IPS-18c (cell line): ENCODE measurements at regions not wholly inside any gene's neighbourhood (a gene's known extent, or its start where the extent isn't known, plus 50 kb on each side); places are given as distances from the start of the nearest gene placed in this dataset.
"Not testable (repeated sequence)": the region's sequence is repeated elsewhere in the genome, so short reads cannot be mapped to it uniquely, and the experiment has no call there.

Experiments
- H3K4me3 ChIP-seq: 2 replicates; pipeline ENCODE4 v1.7.0; 2013; ENCODE audit warnings: low read depth, mild to moderate bottlenecking, low read length, moderate library complexity; ENCODE audit not compliant: insufficient read depth
- H3K9me3 ChIP-seq: one replicate; pipeline ENCODE4 v1.6.1; 2013; ENCODE audit warnings: mild to moderate bottlenecking, low read length, moderate library complexity; ENCODE audit not compliant: control insufficient read depth, insufficient read depth

GRCh38 chr9:115423646-115424045 is 305.7 kb upstream of the TNC start:
- Histone ChIP-seq H3K4me3 (no peak overlapping the region), H3K9me3 (peaks cover 2% of the 10 kb centered on the region)

- Histone ChIP-seq H3K4me3 (no peak overlapping the region), H3K9me3 (peaks cover 2% of the 10 kb centered on the region)
Measured at GRCh38 chr9:115425601-115426000, 307.6 kb upstream of the TNC start.

- Histone ChIP-seq H3K9me3 (no peaks in the 10 kb centered on the region), H3K4me3 (no peak overlapping the region)
Measured at GRCh38 chr9:115437418-115437817, 319.5 kb upstream of the TNC start.

GRCh38 chr9:115439641-115440040 is 321.7 kb upstream of the TNC start:
- Histone ChIP-seq H3K4me3 (no peak overlapping the region), H3K9me3 (no peaks in the 10 kb centered on the region)

- Histone ChIP-seq H3K9me3 (no peaks in the 10 kb centered on the region), H3K4me3 (no peak overlapping the region)
Measured at GRCh38 chr9:115442054-115442453, 324.1 kb upstream of the TNC start.

- H3K9me3 ChIP-seq: no peaks in the 10 kb centered on the region
- H3K4me3 ChIP-seq: no peak overlapping the region
Measured at GRCh38 chr9:115443890-115444289, 325.9 kb upstream of the TNC start.

GRCh38 chr9:115444959-115445358 is 327.0 kb upstream of the TNC start:
- no peak overlapping the region for H3K4me3 ChIP-seq
- H3K9me3 ChIP-seq: no peaks in the 10 kb centered on the region

- no peaks in the 10 kb centered on the region for H3K9me3 ChIP-seq
- no peak overlapping the region for H3K4me3 ChIP-seq
Measured at GRCh38 chr9:115445655-115446054, 327.7 kb upstream of the TNC start.

GRCh38 chr9:115456515-115456914 is 338.6 kb upstream of the TNC start:
- Histone ChIP-seq H3K9me3 (no peaks in the 10 kb centered on the region), H3K4me3 (no peak overlapping the region)

GRCh38 chr9:115461280-115461679 is 343.3 kb upstream of the TNC start:
- H3K4me3 ChIP-seq: no peak overlapping the region
- no peaks in the 10 kb centered on the region for H3K9me3 ChIP-seq

- H3K9me3 ChIP-seq: no peaks in the 10 kb centered on the region
- no peak overlapping the region for H3K4me3 ChIP-seq
Measured at GRCh38 chr9:115462623-115463022, 344.7 kb upstream of the TNC start.

- Histone ChIP-seq H3K9me3 (no peaks in the 10 kb centered on the region), H3K4me3 (no peak overlapping the region)
Measured at GRCh38 chr9:115466756-115467155, 348.8 kb upstream of the TNC start.

GRCh38 chr9:115469841-115470240 is 351.9 kb upstream of the TNC start:
- no peaks in the 10 kb centered on the region for H3K9me3 ChIP-seq
- no peak overlapping the region for H3K4me3 ChIP-seq

GRCh38 chr9:115473032-115473431 is 355.1 kb upstream of the TNC start:
- not testable (repeated sequence) for H3K9me3 ChIP-seq, H3K4me3 ChIP-seq

- Histone ChIP-seq H3K4me3 (no peak overlapping the region), H3K9me3 (no peaks in the 10 kb centered on the region)
Measured at GRCh38 chr9:115481769-115482168, 363.8 kb upstream of the TNC start.

- H3K4me3 ChIP-seq: no peak overlapping the region
- no peaks in the 10 kb centered on the region for H3K9me3 ChIP-seq
Measured at GRCh38 chr9:115482747-115483146, 364.8 kb upstream of the TNC start.

GRCh38 chr9:115492869-115493268 is 374.9 kb upstream of the TNC start:
- H3K4me3 ChIP-seq: no peak overlapping the region
- H3K9me3 ChIP-seq: no peaks in the 10 kb centered on the region

- no peak overlapping the region for H3K4me3 ChIP-seq
- H3K9me3 ChIP-seq: no peaks in the 10 kb centered on the region
Measured at GRCh38 chr9:115494393-115494792, 376.4 kb upstream of the TNC start.

- H3K9me3 ChIP-seq: no peaks in the 10 kb centered on the region
- H3K4me3 ChIP-seq: no peak overlapping the region
Measured at GRCh38 chr9:115495052-115495635, 377.2 kb upstream of the TNC start.
